SK-N-MC (cell line): ENCODE measurements at regions not wholly inside any gene's neighbourhood (a gene's known extent, or its start where the extent isn't known, plus 50 kb on each side); places are given as distances from the start of the nearest gene placed in this dataset.

Experiments
- EZH2 ChIP-seq: fragments of 200-600 bp; sonication (generic); IDR thresholded peaks from one replicate; pipeline ENCODE4 v1.6.1; 2017; ENCODE audit warnings: antibody characterized with exemption
- FOXP2 ChIP-seq: optimal IDR thresholded peaks from 2 replicates; pipeline ENCODE3; 2011; ENCODE audit warnings: mild to moderate bottlenecking, moderate library complexity; ENCODE audit not compliant: insufficient read depth; ENCODE audit errors: extremely low read length, control extremely low read depth
- POLR2AphosphoS5 ChIP-seq: IDR thresholded peaks from 2 replicates; pipeline ENCODE4 v1.6.1; 2012; ENCODE audit warnings: mild to moderate bottlenecking, low read depth, low read length, borderline replicate concordance

GRCh38 chr14:71408362-71409030 lies 501.2 kb downstream of the PCNX1 start:
- TF ChIP-seq EZH2 (no peak), POLR2AphosphoS5 (no peak), FOXP2 (no peak)
